ENCODE measurements at regions not wholly inside any gene's neighbourhood (a gene's known extent, or its start where the extent isn't known, plus 50 kb on each side); places are given as distances from the start of the nearest gene placed in this dataset.

- TF ChIP-seq CHD7 (IDR thresholded peaks at IDR 0.05; ENCODE audit: insufficient replicate concordance, low read length) (no peak), RBBP5 (IDR thresholded peaks at IDR 0.05; ENCODE audit: borderline replicate concordance, low read depth, low read length) (no peak), ASH2L (IDR thresholded peaks at IDR 0.05; ENCODE audit: low read length) (no peak), HDAC6 (IDR thresholded peaks at IDR 0.05; ENCODE audit: low read depth, low read length) (no peak), POLR2AphosphoS5 (IDR thresholded peaks at IDR 0.05; ENCODE audit: low read depth, low read length) (no peak), NANOG (IDR thresholded peaks at IDR 0.05; ENCODE audit: insufficient read depth, low read depth, low read length, poor library complexity, severe bottlenecking) (no peak), SP2 (IDR thresholded peaks at IDR 0.05; ENCODE audit: low read length) (no peak)
These were observed 336.0 kb downstream of the CCDC85A start (continued) for GRCh38 chr2:56519806-56520205.

Data from H1 (cell line).